B cell (primary cell): ENCODE measurements at regions not wholly inside any gene's neighbourhood (a gene's known extent, or its start where the extent isn't known, plus 50 kb on each side); places are given as distances from the start of the nearest gene placed in this dataset.

ENCODE experiments used
- EZH2 ChIP-seq: IDR thresholded peaks from 2 replicates; pipeline ENCODE4 v1.6.1; 2012; ENCODE audit warnings: borderline replicate concordance, low read depth, mild to moderate bottlenecking, moderate library complexity, low read length; ENCODE audit not compliant: insufficient read depth, poor library complexity, severe bottlenecking
- TF ChIP-seq, protein P1 (sequence below): fragments of 200-600 bp; IDR thresholded peaks from one replicate; pipeline ENCODE4 v1.8.0; 2022; ENCODE audit warnings: antibody characterized with exemption, mild to moderate bottlenecking

DNA sequence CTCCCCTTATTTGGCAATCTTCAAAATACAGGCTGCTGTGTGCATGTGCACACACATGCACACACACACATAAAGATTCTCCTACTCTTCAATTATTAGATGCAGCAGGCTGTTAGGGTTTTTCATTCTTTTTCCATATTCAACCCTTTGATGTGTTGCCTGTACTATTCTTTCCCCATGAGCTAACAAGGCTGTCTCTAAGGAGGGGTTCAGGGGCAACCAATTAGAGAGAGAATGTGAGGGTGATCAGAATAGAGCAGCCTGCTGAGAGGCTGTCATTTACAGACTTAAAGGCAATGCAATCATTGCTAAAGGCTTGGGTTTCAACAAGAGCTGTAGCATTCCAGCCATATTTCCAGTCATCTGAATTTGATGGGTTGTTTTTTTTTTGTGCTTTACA lies 467.4 kb upstream of the ID4 start:
- TF ChIP-seq, protein P1, sequence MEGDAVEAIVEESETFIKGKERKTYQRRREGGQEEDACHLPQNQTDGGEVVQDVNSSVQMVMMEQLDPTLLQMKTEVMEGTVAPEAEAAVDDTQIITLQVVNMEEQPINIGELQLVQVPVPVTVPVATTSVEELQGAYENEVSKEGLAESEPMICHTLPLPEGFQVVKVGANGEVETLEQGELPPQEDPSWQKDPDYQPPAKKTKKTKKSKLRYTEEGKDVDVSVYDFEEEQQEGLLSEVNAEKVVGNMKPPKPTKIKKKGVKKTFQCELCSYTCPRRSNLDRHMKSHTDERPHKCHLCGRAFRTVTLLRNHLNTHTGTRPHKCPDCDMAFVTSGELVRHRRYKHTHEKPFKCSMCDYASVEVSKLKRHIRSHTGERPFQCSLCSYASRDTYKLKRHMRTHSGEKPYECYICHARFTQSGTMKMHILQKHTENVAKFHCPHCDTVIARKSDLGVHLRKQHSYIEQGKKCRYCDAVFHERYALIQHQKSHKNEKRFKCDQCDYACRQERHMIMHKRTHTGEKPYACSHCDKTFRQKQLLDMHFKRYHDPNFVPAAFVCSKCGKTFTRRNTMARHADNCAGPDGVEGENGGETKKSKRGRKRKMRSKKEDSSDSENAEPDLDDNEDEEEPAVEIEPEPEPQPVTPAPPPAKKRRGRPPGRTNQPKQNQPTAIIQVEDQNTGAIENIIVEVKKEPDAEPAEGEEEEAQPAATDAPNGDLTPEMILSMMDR, result no peak
- no peak for TF ChIP-seq EZH2
